GM23338 (cell line): ENCODE measurements at regions not wholly inside any gene's neighbourhood (a gene's known extent, or its start where the extent isn't known, plus 50 kb on each side); places are given as distances from the start of the nearest gene placed in this dataset.

ENCODE experiments used
- ATAC-seq: fragments of 200-7000 bp; cut with Tn5 transposase; 3 replicates; pipeline ENCODE4 v1.9.1; 2020
- DNase-seq: peaks from one replicate; pipeline ENCODE4 v3.0.0-alpha.2; 2015; ENCODE audit warnings: low spot score
- H2AFZ ChIP-seq: fragments of 200-600 bp; sonication (generic); 2 replicates; pipeline ENCODE4 v1.8.0; 2016; ENCODE audit warnings: antibody characterized with exemption, mild to moderate bottlenecking, moderate library complexity
- H3F3A ChIP-seq: fragments of 200-600 bp; sonication (generic); replicated peaks from 2 replicates; pipeline ENCODE4 v1.8.0; 2017; ENCODE audit warnings: antibody characterized with exemption, mixed run types, low read depth
- H3K27ac ChIP-seq: fragments of 200-600 bp; sonication (generic); 2 replicates; pipeline ENCODE4 v1.6.1; 2016; ENCODE audit warnings: low read depth
- H3K27me3 ChIP-seq: fragments of 200-600 bp; sonication (generic); 2 replicates; pipeline ENCODE4 v1.8.0; 2016; ENCODE audit warnings: mild to moderate bottlenecking, mixed run types, moderate library complexity; ENCODE audit not compliant: insufficient read depth
- H3K36me3 ChIP-seq: fragments of 200-600 bp; sonication (generic); 2 replicates; pipeline ENCODE4 v1.8.0; 2016; ENCODE audit warnings: mild to moderate bottlenecking; ENCODE audit not compliant: insufficient read depth
- H3K4me1 ChIP-seq: fragments of 200-600 bp; sonication (generic); 2 replicates; pipeline ENCODE4 v1.8.0; 2016; ENCODE audit warnings: mild to moderate bottlenecking, moderate library complexity; ENCODE audit not compliant: insufficient read depth
- H3K4me2 ChIP-seq: fragments of 200-600 bp; sonication (generic); 2 replicates; pipeline ENCODE4 v1.7.1; 2017; ENCODE audit warnings: mixed run types
- H3K4me3 ChIP-seq: fragments of 200-600 bp; sonication (generic); 2 replicates; pipeline ENCODE4 v1.6.1; 2016; ENCODE audit warnings: mixed run types
- H3K79me2 ChIP-seq: fragments of 200-600 bp; sonication (generic); replicated peaks from 2 replicates; pipeline ENCODE4 v1.8.0; 2017; ENCODE audit warnings: mild to moderate bottlenecking; ENCODE audit not compliant: insufficient read depth
- H3K9me2 ChIP-seq: fragments of 200-600 bp; sonication (generic); 2 replicates; pipeline ENCODE4 v1.8.0; 2017; ENCODE audit not compliant: insufficient read depth
- H4K20me1 ChIP-seq: fragments of 200-600 bp; sonication (generic); replicated peaks from 2 replicates; pipeline ENCODE4 v1.8.0; 2017; ENCODE audit warnings: mild to moderate bottlenecking; ENCODE audit not compliant: insufficient read depth
- H3K27ac Mint-ChIP-seq: 2 replicates; pipeline ENCODE4 v1.8.0; 2020; ENCODE audit warnings: inconsistent platforms, mild to moderate bottlenecking, moderate library complexity, mixed read lengths
- H3K27me3 Mint-ChIP-seq: 3 replicates; pipeline ENCODE4 v1.8.0; 2022; ENCODE audit warnings: low read depth, mild to moderate bottlenecking, moderate library complexity, mixed read lengths, inconsistent platforms; ENCODE audit not compliant: insufficient read depth, poor library complexity
- H3K36me3 Mint-ChIP-seq: 3 replicates; pipeline ENCODE4 v1.8.0; 2021; ENCODE audit warnings: low read depth, mild to moderate bottlenecking, inconsistent platforms, moderate library complexity, mixed read lengths
- H3K4me1 Mint-ChIP-seq: 3 replicates; pipeline ENCODE4 v1.8.0; 2020; ENCODE audit warnings: mild to moderate bottlenecking, inconsistent platforms, mixed read lengths
- H3K4me3 Mint-ChIP-seq: 3 replicates; pipeline ENCODE4 v1.8.0; 2021; ENCODE audit warnings: moderate library complexity, mild to moderate bottlenecking, inconsistent platforms, mixed read lengths
- H3K9me3 Mint-ChIP-seq: 3 replicates; pipeline ENCODE4 v1.8.0; 2020; ENCODE audit warnings: moderate library complexity, mild to moderate bottlenecking, inconsistent platforms, mixed read lengths
- CREB1 ChIP-seq: fragments of 250-450 bp; sonication (Bioruptor Pico); IDR thresholded peaks from 2 replicates; pipeline ENCODE4 v1.5.0; 2020; ENCODE audit warnings: low read depth, mild to moderate bottlenecking, moderate library complexity
- CTCF ChIP-seq, 2 experiments: fragments of 200-600 bp in 1 of 2; sonication (generic) in 1 of 2; conservative IDR thresholded peaks; 2 replicates each; pipeline versions ENCODE4 v1.5.1 to v1.6.1; 2016 to 2017; ENCODE audit warnings: antibody characterized with exemption in 2 of 2, low read depth in 2 of 2, mild to moderate bottlenecking in 2 of 2, moderate library complexity in 1 of 2
- ETS1 ChIP-seq: IDR thresholded peaks from 2 replicates; pipeline ENCODE4 v1.6.1; 2016; ENCODE audit warnings: antibody characterized with exemption
- EZH2 ChIP-seq: fragments of 200-600 bp; sonication (generic); IDR thresholded peaks from one replicate; pipeline ENCODE4 v1.8.0; 2017; ENCODE audit warnings: antibody characterized with exemption, mild to moderate bottlenecking, low read depth; ENCODE audit not compliant: unreplicated experiment
- NANOG ChIP-seq: IDR thresholded peaks from 2 replicates; pipeline ENCODE4 v1.6.1; 2016; ENCODE audit warnings: antibody characterized with exemption, borderline replicate concordance
- POLR2AphosphoS5 ChIP-seq: IDR thresholded peaks from 2 replicates; pipeline ENCODE4 v1.6.1; 2016; ENCODE audit warnings: antibody characterized with exemption, low read depth
- REST ChIP-seq: IDR thresholded peaks from one replicate; pipeline ENCODE4 v1.6.1; 2018; ENCODE audit warnings: antibody characterized with exemption; ENCODE audit not compliant: unreplicated experiment
- STAT1 ChIP-seq: IDR thresholded peaks from one replicate; pipeline ENCODE4 v1.6.1; 2016; ENCODE audit warnings: antibody characterized with exemption; ENCODE audit not compliant: unreplicated experiment
- ZNF114 ChIP-seq: fragments of 250-450 bp; sonication (Bioruptor Pico); IDR thresholded peaks from 2 replicates; pipeline ENCODE4 v1.5.0; 2020; ENCODE audit warnings: mild to moderate bottlenecking, moderate library complexity
- ZNF462 ChIP-seq: fragments of 250-450 bp; sonication (Bioruptor Pico); IDR thresholded peaks from 2 replicates; pipeline ENCODE4 v1.5.0; 2020; ENCODE audit warnings: mild to moderate bottlenecking, moderate library complexity

- no peak for TF ChIP-seq REST
Measured at GRCh38 chr2:142582317-142582716, 295.1 kb upstream of the KYNU start (continued).

- no peaks in the 10 kb centered on the region for H3K36me3 ChIP-seq
- peaks cover 3% of the 10 kb centered on the region for H3K27me3 Mint-ChIP-seq
- H3K9me3 Mint-ChIP-seq = no peaks in the 10 kb centered on the region
- no peaks in the 10 kb centered on the region for H3K4me1 Mint-ChIP-seq
- H2AFZ ChIP-seq = no peak overlapping the region
- H3K27me3 ChIP-seq = no peaks in the 10 kb centered on the region
- H3K4me3 Mint-ChIP-seq = no peak overlapping the region
- no peaks in the 10 kb centered on the region for H3K79me2 ChIP-seq
- ATAC-seq = no peak
- no peak overlapping the region for H3K27ac Mint-ChIP-seq
- H3K36me3 Mint-ChIP-seq = no peaks in the 10 kb centered on the region
- H3K27ac ChIP-seq = no peak overlapping the region
- no peak overlapping the region for H3K4me3 ChIP-seq
- no peaks in the 10 kb centered on the region for H3K9me2 ChIP-seq
- H3K4me2 ChIP-seq = no peak overlapping the region
- DNase-seq = no peak
- no peaks in the 10 kb centered on the region for H3K4me1 ChIP-seq
- H3F3A ChIP-seq = no peaks in the 10 kb centered on the region
- no peaks in the 10 kb centered on the region for H4K20me1 ChIP-seq
- TF ChIP-seq NANOG (no peak), STAT1 (no peak), ZNF114 (CRISPR knock-in tag) (no peak), POLR2AphosphoS5 (no peak), ZNF462 (CRISPR knock-in tag) (no peak), EZH2 (no peak), CREB1 (CRISPR knock-in tag) (no peak), ETS1 (no peak), CTCF (conservative IDR thresholded peaks at IDR 0.05; ENCODE audit: low read depth in 2 of 2) (no peak)
Measured at GRCh38 chr2:142581491-142581890, 296.0 kb upstream of the KYNU start.
